Kidney capillary endothelial cell (primary cell): ENCODE measurements at regions not wholly inside any gene's neighbourhood (a gene's known extent, or its start where the extent isn't known, plus 50 kb on each side); places are given as distances from the start of the nearest gene placed in this dataset.

Source experiments
- DNase-seq: peaks from one replicate; pipeline ENCODE4 v3.0.0-alpha.2; 2018; ENCODE audit warnings: low spot score

DNA sequence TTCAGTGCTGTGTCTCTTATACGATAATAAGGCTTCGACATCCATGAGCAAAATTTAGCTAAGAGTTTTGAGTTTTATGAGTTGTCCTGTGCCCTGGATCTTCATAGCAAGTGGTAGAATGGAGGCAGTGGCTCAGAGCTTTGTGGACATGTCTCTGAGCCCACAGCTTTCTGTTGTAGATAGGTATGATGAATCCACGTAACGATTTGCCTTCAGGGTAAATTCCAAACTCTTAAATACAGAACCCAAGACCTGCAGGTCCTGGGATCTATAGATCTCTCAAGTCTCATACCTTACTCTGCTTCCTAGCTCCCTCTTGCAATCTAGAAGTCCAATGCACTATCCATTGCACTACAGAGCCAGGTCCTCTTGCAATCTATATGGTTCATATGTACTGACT, 59.5 kb upstream of the TLE4 start:
- DNase-seq: no peak
